ENCODE measurements at regions not wholly inside any gene's neighbourhood (a gene's known extent, or its start where the extent isn't known, plus 50 kb on each side); places are given as distances from the start of the nearest gene placed in this dataset.

DNA sequence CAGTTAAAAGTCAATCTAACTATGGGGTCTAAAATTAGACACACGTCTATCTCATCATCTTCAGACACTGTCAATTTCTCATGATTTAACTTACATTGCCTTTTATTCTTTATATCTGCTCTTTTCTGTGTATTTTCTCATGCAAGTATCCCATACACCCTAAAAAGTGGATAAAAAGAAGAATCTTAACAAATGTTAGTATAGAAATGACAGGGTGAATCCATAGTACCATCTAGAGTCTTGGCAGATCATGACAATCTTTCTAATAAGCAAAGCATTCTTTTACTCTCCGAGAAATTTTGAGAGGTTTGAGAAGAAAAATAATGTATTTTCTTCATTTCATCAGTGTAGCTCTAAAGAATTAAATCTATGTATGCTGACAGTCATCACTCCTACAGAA, 382.7 kb downstream of the C6orf118 start:
- DNase-seq (ENCODE audit: low read depth in 1 of 2, low spot score in 1 of 2), result no peak

DNA sequence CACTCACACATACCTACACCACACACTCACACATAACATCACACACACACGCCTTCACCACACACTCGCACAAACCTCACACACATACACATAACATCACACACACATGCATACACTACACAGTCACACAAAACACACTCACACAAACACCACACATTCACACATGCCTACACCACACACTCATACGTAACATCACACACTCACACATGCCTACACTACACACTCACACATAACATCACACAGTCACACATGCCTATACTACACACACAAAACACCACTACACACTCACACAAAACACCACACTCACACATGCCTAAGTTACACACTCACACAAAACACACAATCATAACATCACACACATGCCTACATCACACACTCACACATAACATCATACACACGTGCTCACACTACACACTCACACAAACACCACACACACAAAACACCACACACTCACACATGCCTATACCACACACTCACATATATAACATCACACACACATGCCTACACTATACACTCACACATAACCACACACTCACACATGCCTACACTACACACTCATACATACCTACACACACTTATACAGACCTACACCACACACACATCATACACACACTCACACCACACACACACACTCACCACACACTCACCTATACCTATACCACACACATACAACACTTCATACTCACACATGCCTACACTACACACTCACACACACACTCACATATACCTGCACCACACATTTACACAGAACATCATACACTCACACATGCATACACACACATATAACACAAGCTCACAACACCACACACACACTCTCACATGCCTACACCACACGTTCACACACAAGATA, 383.5 kb downstream of the C6orf118 start:
- no peak for DNase-seq (ENCODE audit: low read depth in 1 of 2, low spot score in 1 of 2)

DNA sequence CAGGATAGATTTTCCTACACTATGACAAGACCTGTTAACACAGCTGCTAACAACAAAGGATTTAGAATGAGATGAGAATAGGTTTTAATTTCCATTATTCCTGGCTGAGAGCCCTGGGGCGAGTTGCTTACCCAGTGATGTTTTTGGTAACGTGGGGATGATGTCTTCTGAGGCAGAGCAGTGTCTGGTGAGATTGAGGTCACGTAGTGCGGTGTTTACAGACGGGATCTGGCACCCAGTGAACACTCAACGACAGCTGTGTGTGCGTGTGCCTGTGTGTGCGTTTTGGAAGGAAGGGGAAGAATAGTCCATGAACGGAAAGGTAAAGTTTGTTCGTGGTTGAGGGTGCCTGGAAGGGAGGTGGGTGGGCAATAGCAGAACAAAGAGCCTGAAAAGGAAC, 384.7 kb downstream of the C6orf118 start:
- no peak for DNase-seq (ENCODE audit: low read depth in 1 of 2, low spot score in 1 of 2)

DNA sequence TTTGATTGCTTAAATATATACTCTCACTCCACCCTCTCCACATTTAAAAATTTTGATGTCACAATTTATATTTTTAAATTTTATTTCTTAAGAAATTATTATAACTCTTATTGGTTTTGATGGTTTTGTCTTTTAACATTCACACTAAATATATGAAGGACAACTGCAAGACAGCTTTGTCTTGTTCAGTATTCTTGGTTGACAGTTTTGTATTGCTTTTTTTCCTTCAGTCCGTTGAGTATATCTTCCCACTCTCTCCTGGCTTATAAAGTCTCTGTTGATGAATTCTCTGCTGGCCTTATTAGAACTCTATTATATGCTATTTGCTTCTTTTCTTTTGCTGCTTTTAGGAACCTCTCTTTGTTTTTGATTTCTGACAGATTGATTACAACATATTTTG, 392.2 kb downstream of the C6orf118 start:
- no peak for DNase-seq (ENCODE audit: low read depth in 1 of 2, low spot score in 1 of 2)

DNA sequence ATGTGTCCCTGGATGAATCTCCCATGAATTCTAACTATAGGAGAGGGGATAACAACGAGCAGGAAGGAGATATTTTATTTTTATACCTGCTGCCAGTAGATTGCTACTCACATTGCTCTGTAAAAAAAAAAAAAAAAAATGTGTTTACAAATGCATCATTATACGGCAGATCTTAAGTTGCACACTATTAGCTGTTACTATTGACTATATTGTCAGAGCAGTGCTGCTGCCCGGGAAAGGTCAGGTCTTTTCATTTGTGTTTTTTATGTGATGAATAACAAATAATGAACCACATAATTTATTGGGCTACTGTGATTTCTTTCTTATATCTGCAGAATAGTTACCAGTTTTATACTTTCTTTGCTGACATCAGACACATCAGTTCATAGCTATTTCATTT, 393.3 kb downstream of the C6orf118 start:
- no peak for DNase-seq (ENCODE audit: low read depth in 1 of 2, low spot score in 1 of 2)

DNA sequence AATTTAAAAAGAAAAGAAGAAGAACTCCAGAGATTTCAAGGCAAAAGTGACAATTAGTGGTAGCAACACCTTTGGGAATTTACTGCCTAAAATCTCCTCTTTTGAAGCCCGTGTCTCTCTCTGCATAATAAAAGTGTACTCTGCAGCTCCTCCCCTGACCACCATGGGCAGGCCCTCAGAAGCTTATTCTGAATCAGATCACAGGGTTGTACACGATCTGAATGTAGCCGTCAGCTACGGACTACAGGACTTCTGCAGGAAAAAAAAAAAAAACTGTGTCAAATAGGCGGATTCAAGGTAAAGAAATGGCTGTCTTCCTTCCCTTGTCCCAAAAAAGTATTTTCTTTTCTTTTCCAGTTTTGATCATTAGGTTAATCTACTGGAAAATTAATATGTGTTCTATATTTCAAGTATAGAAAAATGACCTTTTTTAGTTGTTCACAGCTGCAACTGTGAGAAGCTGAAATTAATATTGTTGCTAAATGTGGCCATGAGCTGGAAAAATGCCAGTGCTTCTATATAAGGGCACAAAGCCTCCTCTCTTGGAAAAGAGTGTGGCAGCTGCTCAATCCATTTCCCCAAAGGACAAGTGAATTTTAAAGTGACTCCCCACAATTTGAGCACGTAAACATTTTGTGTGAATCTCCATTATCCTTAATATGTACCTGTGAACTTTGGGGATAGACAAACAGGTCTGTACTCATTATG, 397.4 kb downstream of the C6orf118 start:
- no peak for DNase-seq (ENCODE audit: low read depth in 1 of 2, low spot score in 1 of 2)

DNA sequence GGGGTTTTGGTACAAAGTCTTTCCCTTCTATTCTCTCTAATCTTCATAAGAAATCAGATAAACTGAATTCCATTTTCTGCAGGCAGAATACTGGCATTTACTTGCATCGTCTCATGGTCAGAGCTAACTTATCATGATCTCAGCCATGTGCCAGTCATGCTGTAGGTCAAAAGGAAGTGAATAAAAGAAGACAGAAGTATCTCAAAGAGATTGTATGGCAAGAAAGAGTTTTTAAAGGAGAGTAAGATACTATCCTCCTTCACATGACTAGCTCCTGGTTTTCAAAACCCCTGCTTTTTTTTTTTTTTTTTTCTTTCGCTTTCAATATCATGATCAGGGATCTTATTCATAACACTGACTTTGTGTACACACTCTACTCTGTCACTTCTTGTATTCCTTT, 398.3 kb downstream of the C6orf118 start:
- DNase-seq (ENCODE audit: low read depth in 1 of 2, low spot score in 1 of 2), result no peak

DNA sequence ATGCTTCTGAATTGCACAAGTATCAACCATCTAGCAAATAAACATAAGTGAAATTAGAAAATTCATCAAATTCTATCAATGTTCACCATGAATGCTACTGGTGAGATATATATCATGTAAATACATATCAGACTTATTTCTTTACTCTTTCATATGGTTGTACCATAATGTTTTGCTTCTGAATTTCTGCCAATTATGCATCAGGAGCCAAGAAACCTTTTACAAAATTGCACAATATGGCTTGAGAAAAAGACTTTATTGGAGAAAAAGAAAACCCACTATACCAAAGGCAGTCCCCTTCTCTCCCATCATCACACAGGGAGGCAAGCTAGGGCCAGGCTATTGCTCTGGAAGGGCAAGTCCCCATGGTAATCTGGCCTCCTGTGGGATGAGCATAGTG, 402.6 kb downstream of the C6orf118 start:
- DNase-seq (ENCODE audit: low read depth in 1 of 2, low spot score in 1 of 2), result no peak

DNA sequence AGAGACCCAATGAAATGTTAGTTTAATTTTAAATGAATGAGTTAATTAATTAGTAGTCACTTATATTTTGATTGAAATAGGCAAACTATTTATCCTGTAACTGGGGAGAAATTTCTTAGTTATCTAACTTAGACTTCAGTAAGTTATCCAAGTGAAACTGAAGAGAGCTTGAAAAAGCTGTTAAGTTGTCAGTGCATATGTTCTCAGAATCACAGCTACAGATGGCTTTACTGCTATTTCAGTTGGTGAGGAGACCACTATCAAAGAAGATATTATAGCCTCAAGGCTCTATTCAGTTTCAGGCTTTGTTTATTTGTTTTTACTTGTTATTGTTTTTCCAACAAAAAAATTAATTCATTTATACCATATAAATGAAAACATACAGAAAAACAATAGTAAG, 404.1 kb downstream of the C6orf118 start:
- no peak for DNase-seq (ENCODE audit: low read depth in 1 of 2, low spot score in 1 of 2)

DNA sequence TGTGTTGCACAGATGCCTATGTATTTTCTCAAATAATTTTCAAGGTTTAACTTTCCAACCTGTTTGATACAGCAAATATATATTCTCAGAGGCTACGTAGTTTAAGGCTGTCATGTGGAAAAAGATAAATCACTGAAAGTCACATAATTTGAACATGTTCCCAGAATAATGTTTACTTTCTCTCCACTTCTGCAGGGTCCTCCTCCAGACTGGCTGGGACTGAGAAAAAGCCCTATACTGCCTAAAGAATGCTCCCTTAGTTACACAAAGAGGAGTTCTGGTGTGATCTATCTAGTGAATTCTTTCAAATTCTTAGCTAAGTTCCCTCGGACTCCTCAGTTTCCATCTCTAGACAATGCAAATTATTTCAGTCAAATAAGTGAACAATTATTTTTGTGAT, 411.0 kb downstream of the C6orf118 start:
- no peak for DNase-seq (ENCODE audit: low read depth in 1 of 2, low spot score in 1 of 2)

DNA sequence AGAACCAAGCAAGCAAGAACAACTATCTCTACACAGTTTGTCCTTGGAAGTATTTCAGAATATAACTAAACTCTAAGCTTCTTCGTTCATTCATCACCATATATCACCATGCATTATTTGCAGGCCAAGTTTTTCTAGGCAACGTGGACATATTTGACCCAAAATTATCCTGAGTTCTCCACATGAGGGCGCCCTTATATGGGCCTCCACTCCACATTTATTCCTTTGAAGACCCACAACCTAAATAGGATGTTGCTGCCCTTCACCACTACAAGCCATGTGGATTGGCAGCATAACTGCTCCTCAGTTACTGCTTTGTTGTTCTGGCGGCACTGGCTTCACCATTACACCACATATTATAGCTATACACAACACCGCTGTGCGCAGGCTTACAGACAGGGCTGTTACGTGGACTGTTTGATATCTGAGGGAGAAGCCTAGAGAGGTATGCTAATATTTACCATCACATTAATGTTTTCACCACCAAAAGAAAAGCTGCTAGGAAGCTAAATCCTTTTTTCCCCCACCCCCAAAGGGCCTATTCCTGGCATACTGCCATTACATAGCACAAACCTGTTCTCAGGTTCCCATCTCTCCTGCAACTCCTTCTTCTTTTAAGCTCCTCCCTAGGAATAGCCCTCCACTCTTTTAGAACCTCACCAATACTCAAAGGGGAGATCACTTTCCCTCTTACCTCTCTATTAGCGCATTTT, 411.7 kb downstream of the C6orf118 start:
- DNase-seq (ENCODE audit: low read depth in 1 of 2, low spot score in 1 of 2), result no peak

DNA sequence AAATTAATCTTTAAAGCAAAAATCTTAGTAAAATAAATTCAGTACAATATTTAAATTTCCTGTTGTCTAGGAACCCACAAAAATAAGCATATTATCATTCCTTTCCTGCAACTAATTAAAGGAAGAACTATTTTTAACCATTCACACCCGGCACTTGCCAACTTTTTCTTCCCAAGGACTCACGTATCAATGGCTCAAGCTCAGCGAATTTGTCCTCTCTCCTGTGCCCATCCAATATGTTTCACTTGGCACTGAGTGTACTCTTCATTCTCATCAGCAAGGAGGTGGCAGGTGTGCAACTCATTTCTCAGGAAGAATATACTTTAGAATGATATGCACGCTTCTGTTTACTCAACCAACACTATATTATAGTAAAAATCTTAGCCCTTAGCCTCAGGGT, 419.4 kb downstream of the C6orf118 start:
- DNase-seq (ENCODE audit: low read depth in 1 of 2, low spot score in 1 of 2), result no peak

DNA sequence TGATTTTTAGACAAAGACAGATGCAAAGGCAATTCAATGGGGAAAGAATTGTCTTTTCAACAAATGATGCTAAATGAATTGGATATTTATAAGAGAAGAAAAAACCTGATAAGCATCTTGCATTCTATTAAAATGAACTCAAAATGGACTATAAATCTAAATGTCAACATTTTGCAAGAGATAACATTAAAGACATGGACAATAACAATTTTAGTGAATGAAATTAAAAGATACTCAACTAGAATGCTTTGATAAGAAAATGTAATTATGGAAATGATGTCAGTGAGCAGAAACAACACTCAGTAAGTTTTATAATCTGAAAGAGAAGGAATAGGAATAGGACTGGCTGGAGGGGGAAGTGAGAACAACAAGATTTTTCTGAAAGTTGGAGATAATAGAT, 421.7 kb downstream of the C6orf118 start:
- no peak for DNase-seq (ENCODE audit: low read depth in 1 of 2, low spot score in 1 of 2)

DNA sequence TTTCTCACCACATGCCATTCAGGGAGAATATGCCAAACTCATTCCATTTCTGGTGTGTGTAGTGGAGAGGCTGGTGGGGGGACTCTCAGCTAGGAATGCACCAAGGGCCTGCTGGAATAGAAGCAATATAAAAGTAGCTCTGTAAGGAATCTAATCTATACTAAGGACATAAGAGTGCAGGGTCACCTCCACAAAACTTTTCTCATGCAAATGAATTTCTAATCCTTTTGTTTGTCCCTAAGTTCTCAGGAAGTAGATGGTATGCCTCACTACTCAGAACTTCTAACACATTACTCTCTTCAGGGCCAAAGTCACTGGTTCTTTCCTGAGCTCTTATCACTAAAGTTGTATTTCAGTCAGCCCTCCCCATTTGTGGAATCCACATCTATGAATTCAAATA, 427.2 kb downstream of the C6orf118 start:
- no peak for DNase-seq (ENCODE audit: low read depth in 1 of 2, low spot score in 1 of 2)

DNA sequence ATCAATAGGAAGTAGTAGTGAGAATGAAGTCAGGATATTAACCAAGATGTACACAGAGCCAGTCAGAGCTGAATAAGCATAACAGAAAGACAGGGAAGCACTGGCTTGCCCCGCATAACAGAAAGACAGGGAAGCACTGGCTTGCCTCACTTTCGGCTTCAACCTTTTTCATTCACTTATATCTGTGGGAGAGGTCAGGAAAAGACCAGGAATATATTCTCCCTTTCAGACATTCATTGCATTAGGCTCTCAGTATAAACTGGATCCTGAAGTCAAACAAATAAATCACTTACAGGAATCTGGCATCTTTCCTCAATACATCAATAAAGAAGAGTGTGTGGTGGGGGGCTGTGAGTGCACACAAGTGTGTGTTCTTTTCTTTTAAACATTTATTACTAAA, 437.6 kb downstream of the C6orf118 start:
- DNase-seq (ENCODE audit: low read depth in 1 of 2, low spot score in 1 of 2), result no peak

DNA sequence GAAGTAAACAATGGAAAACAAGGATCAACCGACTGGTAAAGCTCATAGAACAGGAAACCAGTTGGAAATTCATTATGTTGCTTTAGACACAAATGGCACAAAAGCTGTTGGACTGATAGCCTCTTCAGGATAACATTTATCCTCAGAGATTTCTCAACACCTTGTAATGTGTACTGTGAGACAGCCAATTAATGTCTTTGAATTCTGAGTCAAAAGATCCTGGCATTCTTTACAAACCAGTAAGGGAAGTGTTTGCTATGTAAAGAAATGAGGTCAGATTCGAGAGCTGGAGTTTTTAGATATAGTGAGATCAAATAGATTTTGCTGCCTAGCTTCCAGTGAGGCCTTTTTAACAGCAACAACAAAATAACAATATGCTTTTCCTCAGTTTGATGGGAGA, 439.2 kb downstream of the C6orf118 start:
- DNase-seq (ENCODE audit: low read depth in 1 of 2, low spot score in 1 of 2), result no peak

DNA sequence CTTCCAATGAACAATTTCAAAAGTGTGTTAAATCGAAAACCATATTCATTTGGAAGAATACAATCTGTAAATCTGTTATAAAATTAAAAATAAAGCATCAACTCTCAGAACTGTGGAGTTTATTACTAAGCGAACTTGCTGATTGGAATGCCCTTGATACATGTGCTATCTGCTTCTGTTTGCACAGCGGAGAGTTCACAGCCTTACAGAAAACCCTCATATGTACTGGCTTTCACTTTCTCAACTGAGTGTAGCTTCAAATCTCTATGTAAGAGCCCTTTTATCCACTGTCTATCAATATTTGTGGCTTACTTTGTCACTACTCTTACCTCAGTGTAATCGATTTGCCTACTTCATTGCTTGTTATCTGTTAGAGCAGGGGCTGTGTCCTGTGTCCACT, 447.4 kb downstream of the C6orf118 start:
- DNase-seq (ENCODE audit: low read depth in 1 of 2, low spot score in 1 of 2), result no peak

DNA sequence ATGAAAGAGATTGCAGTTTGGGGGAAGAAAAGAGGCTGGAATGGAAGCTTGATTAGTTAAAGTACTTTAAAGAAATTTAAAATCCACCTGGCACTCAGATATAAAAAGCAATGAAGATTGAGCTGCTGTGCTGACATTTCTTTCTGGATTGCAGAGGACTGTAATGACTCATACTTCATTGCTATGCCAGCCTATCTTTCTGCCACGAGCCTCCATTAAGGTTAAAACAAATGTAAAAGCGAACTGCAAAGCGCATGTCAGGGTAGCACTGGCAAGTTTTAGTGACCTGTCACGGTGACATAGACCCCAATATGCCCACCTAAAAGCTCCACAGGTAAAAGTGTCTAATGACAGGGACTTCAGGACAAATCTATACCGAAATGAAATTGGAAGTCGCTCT, 449.6 kb downstream of the C6orf118 start:
- DNase-seq (ENCODE audit: low read depth in 1 of 2, low spot score in 1 of 2), result no peak

DNA sequence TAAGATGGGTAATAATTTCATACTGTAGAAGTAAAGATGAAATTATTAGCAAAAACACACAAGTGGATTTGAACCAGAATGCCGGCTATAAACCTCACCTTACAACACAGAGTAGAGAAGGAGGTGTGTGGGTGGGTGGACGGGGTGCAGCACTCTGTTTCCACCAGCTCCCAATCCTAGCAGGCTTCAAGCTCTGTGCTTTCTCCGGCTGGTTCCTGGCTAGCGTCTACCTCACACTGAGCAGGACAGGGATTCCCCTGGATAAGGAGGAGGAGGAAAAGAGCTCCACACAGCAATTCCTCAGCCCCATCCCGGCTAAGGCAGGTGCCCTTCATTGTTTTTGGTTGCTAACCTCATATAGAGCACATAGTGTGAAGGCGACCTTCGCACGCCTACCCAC, 453.3 kb downstream of the C6orf118 start:
- no peak for DNase-seq (ENCODE audit: low read depth in 1 of 2, low spot score in 1 of 2)

DNA sequence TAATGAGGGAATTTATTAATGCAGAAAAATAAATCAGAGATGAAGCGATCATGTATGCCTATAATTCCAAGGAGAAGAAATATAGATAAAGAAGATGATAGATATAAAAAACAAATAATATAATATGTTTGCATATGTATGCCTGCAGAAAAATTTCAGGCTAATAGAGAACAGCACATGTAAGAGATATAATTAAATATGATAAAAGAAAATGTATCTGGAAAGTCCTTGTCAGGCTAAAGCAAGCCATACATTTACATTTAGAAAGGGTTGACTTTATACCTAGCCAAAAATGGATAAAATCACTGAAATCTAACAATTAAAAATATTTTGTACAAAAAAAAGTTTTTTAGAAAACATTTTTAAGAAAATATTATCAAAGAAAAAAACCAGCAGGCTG, 454.1 kb downstream of the C6orf118 start:
- no peak for DNase-seq (ENCODE audit: low read depth in 1 of 2, low spot score in 1 of 2)

DNA sequence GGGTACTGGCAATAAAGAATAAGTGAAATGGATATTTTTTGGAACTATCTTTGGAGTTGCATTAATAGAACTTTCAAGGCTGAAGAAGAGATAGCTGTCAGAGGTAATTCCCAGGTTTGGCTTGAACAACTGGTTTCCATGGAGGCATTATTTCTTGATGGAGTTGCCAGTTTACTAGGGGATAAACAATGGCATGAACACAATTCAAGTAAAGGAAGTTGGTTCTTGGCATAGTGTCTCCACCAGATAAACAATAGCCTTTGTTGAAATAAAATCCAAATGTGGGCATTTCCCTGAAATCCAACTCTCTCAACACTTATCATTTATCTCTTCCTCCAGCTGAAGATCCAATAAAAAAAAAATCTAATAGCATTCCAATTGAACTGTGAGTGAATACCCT, 454.9 kb downstream of the C6orf118 start:
- DNase-seq (ENCODE audit: low read depth in 1 of 2, low spot score in 1 of 2), result no peak

DNA sequence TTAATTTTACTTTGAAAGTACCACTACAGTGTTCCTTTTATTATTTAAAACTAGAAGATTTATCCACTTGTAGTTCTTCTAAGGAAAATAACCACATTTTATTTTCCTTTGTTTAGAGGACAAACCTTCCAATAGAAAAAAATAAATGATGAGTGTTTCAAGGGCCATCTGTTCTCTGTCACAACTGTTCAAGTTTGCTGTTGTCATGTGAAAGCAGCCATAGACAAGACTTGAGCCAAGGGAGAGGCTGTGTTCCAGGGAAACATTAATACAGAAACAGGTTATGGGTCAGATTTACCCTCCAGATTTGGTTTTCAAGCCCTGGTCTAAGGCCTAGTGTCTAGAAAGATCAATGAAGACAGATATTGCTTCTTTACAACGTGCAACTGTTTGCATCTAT, 463.6 kb downstream of the C6orf118 start:
- DNase-seq (ENCODE audit: low read depth in 1 of 2, low spot score in 1 of 2), result no peak
